ENCODE measurements at regions not wholly inside any gene's neighbourhood (a gene's known extent, or its start where the extent isn't known, plus 50 kb on each side); places are given as distances from the start of the nearest gene placed in this dataset.

DNA sequence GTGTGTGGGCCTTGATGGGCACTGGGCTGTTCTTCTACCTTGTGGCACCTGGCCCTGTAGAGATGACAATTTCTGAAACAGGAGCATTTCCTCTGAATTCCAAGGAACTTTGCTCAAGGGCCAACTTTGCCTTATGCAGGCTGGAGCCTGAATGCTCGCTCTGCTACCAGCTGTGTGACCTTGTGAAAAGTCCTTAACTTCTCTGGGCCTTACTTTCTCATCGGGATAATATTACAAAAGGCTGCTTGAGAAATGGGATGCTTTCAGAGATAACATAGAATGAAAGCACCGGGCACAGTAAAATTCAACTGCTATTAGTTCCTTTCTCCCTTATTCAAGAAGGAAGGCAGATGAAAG lies 58.8 kb downstream of the GADD45G start:
- no peak overlapping the region for H3K27ac ChIP-seq (ENCODE audit: low read depth, low read length)
- no peaks in the 10 kb centered on the region for H3K36me3 ChIP-seq (ENCODE audit: control insufficient read depth, insufficient read depth, low read length)
- no peak overlapping the region for H3K9ac ChIP-seq (ENCODE audit: low read length)
- peaks cover 28% of the 10 kb centered on the region for H3K4me1 ChIP-seq (ENCODE audit: control insufficient read depth, insufficient read depth, low read length)
- H3K4me3 ChIP-seq (ENCODE audit: low read depth, low read length), result no peak overlapping the region
- H3K27me3 ChIP-seq (ENCODE audit: control insufficient read depth, insufficient read depth, low read length), result no peaks in the 10 kb centered on the region
- no peaks in the 10 kb centered on the region for H3K9me3 ChIP-seq (ENCODE audit: control insufficient read depth, insufficient read depth, low read depth, low read length)

DNA sequence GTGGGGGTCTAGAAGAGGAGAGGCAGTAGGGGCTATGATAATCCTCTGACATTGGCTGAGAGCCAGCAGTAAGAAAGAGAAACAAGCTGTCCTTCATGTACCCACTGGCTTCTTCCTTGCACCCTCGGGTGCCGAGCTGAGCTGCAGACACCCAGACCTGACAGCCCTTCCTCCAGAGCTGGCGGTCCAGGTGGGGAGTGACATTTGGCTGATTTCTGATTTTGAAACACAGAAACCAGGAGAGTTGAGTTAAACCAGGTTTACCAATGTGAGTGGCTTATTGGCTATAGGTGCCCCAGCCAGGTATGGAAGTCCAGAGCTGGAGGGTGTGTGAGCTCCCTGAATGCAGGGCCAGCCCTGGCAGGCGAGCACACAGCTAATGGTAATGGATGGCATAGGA lies 59.2 kb downstream of the GADD45G start:
- Histone ChIP-seq H3K4me3 (ENCODE audit: low read depth, low read length) (no peak overlapping the region), H3K4me1 (ENCODE audit: control insufficient read depth, insufficient read depth, low read length) (peaks cover 28% of the 10 kb centered on the region), H3K9ac (ENCODE audit: low read length) (no peak overlapping the region), H3K27me3 (ENCODE audit: control insufficient read depth, insufficient read depth, low read length) (no peaks in the 10 kb centered on the region), H3K9me3 (ENCODE audit: control insufficient read depth, insufficient read depth, low read depth, low read length) (no peaks in the 10 kb centered on the region), H3K36me3 (ENCODE audit: control insufficient read depth, insufficient read depth, low read length) (no peaks in the 10 kb centered on the region), H3K27ac (ENCODE audit: low read depth, low read length) (no peak overlapping the region)

DNA sequence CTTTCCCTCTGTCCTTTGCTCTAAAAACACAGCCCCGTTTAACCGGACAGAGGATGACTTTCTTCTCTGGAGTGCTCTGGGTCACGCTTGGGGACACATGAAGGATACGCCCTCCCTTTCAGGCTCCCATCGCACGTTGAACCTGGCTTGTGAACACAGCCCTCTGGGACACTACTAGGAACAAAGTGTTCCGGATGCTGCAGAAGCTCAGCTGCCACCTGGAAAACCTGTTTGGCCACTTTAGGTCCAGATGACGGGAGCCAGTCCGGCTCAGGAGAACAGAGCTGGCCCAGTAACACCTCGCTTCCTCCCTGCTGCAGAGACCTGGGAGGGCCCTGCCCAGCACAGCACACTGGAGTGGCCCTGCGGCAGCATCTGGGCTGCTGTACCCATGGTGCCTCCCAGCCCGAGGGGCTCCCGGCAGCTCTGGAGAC lies 60.1 kb downstream of the GADD45G start:
- no peak overlapping the region for H3K9ac ChIP-seq (ENCODE audit: low read length)

GRCh38 chr9:89666364-89666763 lies 61.6 kb downstream of the GADD45G start:
- Histone ChIP-seq H3K4me1 (ENCODE audit: control insufficient read depth, insufficient read depth, low read length) (peaks cover 23% of the 10 kb centered on the region), H3K9ac (ENCODE audit: low read length) (no peak overlapping the region), H3K9me3 (ENCODE audit: control insufficient read depth, insufficient read depth, low read depth, low read length) (0 out of 2 replicates have a peak, but pooled peaks cover 1% of the 10 kb centered on the region), H3K36me3 (ENCODE audit: control insufficient read depth, insufficient read depth, low read length) (no peaks in the 10 kb centered on the region), H3K27ac (ENCODE audit: low read depth, low read length) (no peak overlapping the region), H3K27me3 (ENCODE audit: control insufficient read depth, insufficient read depth, low read length) (no peaks in the 10 kb centered on the region), H3K4me3 (ENCODE audit: low read depth, low read length) (no peak overlapping the region)

More for the DNA sequence above, 60.1 kb downstream of the GADD45G start:
- H3K27me3 ChIP-seq (ENCODE audit: control insufficient read depth, insufficient read depth, low read length), result no peaks in the 10 kb centered on the region
- no peaks in the 10 kb centered on the region for H3K9me3 ChIP-seq (ENCODE audit: control insufficient read depth, insufficient read depth, low read depth, low read length)
- no peak overlapping the region for H3K4me3 ChIP-seq (ENCODE audit: low read depth, low read length)
- peaks cover 28% of the 10 kb centered on the region for H3K4me1 ChIP-seq (ENCODE audit: control insufficient read depth, insufficient read depth, low read length)
- H3K27ac ChIP-seq (ENCODE audit: low read depth, low read length), result no peak overlapping the region
- H3K36me3 ChIP-seq (ENCODE audit: control insufficient read depth, insufficient read depth, low read length), result no peaks in the 10 kb centered on the region

DNA sequence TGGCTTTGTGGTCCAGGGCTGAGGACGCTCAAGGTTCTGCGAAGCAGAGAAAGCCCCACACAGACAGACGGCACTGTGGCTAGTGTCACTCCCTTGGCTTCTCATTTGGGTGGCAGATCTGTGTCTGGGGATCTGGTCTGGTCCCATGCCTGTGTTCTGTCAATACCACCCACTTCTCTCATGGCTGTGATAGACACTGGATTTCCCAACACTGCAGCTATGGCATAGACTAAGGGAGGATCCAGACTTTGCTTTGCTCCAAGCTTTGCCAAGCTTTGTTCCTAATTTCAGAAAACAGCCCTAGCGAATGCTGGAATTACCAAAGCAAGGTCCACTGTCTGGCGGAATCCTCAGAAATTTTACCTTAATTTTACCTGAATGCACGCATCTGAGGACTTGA lies 62.1 kb downstream of the GADD45G start:
- Histone ChIP-seq H3K27ac (ENCODE audit: low read depth, low read length) (no peak overlapping the region), H3K4me3 (ENCODE audit: low read depth, low read length) (no peak overlapping the region)

DNA sequence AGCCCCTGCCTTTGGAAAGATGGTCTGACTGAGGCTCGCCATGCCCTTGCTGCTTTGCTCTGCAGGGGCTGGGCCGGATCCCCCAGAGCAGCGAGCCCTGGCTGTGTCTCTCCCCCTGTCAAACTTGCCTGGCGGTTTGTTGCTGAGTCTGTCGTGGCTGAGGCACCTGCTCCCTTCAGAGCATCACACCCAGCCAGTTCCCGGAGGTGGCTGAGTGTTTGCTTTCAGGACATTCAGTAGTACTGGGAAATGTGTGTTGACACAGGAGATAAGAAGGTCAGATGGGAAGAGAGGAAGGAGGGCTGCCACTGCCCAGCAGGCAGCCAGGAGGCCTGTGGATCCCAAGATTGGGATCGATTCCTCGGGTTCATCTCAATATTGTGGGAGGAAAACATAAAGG lies 62.9 kb downstream of the GADD45G start:
- H3K9me3 ChIP-seq (ENCODE audit: control insufficient read depth, insufficient read depth, low read depth, low read length), result 0 out of 2 replicates have a peak, but pooled peaks cover 4% of the 10 kb centered on the region
- H3K4me1 ChIP-seq (ENCODE audit: control insufficient read depth, insufficient read depth, low read length), result peaks cover 12% of the 10 kb centered on the region
- H3K27me3 ChIP-seq (ENCODE audit: control insufficient read depth, insufficient read depth, low read length), result no peaks in the 10 kb centered on the region
- no peak overlapping the region for H3K27ac ChIP-seq (ENCODE audit: low read depth, low read length)
- H3K36me3 ChIP-seq (ENCODE audit: control insufficient read depth, insufficient read depth, low read length), result no peaks in the 10 kb centered on the region
- no peak overlapping the region for H3K4me3 ChIP-seq (ENCODE audit: low read depth, low read length)
- H3K9ac ChIP-seq (ENCODE audit: low read length), result no peak overlapping the region

More for the DNA sequence above, 62.1 kb downstream of the GADD45G start:
- Histone ChIP-seq H3K9ac (ENCODE audit: low read length) (no peak overlapping the region), H3K9me3 (ENCODE audit: control insufficient read depth, insufficient read depth, low read depth, low read length) (0 out of 2 replicates have a peak, but pooled peaks cover 4% of the 10 kb centered on the region), H3K27me3 (ENCODE audit: control insufficient read depth, insufficient read depth, low read length) (no peaks in the 10 kb centered on the region), H3K36me3 (ENCODE audit: control insufficient read depth, insufficient read depth, low read length) (no peaks in the 10 kb centered on the region), H3K4me1 (ENCODE audit: control insufficient read depth, insufficient read depth, low read length) (peaks cover 18% of the 10 kb centered on the region)

GRCh38 chr9:89668216-89668865 lies 63.5 kb downstream of the GADD45G start:
- Histone ChIP-seq H3K36me3 (ENCODE audit: control insufficient read depth, insufficient read depth, low read length) (no peaks in the 10 kb centered on the region), H3K27ac (ENCODE audit: low read depth, low read length) (no peak overlapping the region), H3K27me3 (ENCODE audit: control insufficient read depth, insufficient read depth, low read length) (no peaks in the 10 kb centered on the region), H3K9ac (ENCODE audit: low read length) (no peak overlapping the region), H3K4me1 (ENCODE audit: control insufficient read depth, insufficient read depth, low read length) (peaks cover 8% of the 10 kb centered on the region), H3K4me3 (ENCODE audit: low read depth, low read length) (no peak overlapping the region), H3K9me3 (ENCODE audit: control insufficient read depth, insufficient read depth, low read depth, low read length) (0 out of 2 replicates have a peak, but pooled peaks cover 4% of the 10 kb centered on the region)

- Histone ChIP-seq H3K27me3 (ENCODE audit: control insufficient read depth, insufficient read depth, low read length) (no peaks in the 10 kb centered on the region), H3K27ac (ENCODE audit: low read depth, low read length) (no peak overlapping the region), H3K4me3 (ENCODE audit: low read depth, low read length) (no peak overlapping the region), H3K36me3 (ENCODE audit: control insufficient read depth, insufficient read depth, low read length) (no peaks in the 10 kb centered on the region), H3K9me3 (ENCODE audit: control insufficient read depth, insufficient read depth, low read depth, low read length) (0 out of 2 replicates have a peak, but pooled peaks cover 4% of the 10 kb centered on the region), H3K9ac (ENCODE audit: low read length) (no peak overlapping the region), H3K4me1 (ENCODE audit: control insufficient read depth, insufficient read depth, low read length) (peaks cover 8% of the 10 kb centered on the region)
Observed at GRCh38 chr9:89668866-89669246, 64.0 kb downstream of the GADD45G start.

GRCh38 chr9:89669361-89669842 lies 64.6 kb downstream of the GADD45G start:
- Histone ChIP-seq H3K27ac (ENCODE audit: low read depth, low read length) (no peak overlapping the region), H3K27me3 (ENCODE audit: control insufficient read depth, insufficient read depth, low read length) (no peaks in the 10 kb centered on the region), H3K4me3 (ENCODE audit: low read depth, low read length) (no peak overlapping the region), H3K4me1 (ENCODE audit: control insufficient read depth, insufficient read depth, low read length) (peaks cover 8% of the 10 kb centered on the region), H3K9ac (ENCODE audit: low read length) (no peak overlapping the region), H3K9me3 (ENCODE audit: control insufficient read depth, insufficient read depth, low read depth, low read length) (0 out of 2 replicates have a peak, but pooled peaks cover 4% of the 10 kb centered on the region), H3K36me3 (ENCODE audit: control insufficient read depth, insufficient read depth, low read length) (no peaks in the 10 kb centered on the region)

DNA sequence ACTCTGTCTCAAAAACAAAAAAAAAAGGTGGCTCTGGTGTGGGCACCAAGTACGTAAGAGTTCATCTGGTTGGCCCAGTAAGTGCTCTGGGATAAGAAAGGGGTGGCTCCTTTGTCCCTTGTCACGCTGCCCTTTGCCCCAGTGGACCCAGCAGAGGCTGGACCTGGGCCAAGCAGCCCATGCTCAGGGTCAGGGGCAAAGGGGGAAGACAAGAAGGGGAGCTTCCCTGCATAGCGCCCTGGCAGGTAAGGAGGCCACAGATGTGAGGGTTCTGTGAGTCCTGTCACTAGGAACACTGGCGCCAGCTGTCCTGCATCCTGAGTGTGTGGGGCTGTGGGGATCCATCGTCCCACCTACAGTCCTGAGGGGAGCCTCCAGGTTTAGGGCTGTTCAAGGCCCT lies 65.3 kb downstream of the GADD45G start:
- Histone ChIP-seq H3K27me3 (ENCODE audit: control insufficient read depth, insufficient read depth, low read length) (no peaks in the 10 kb centered on the region), H3K9ac (ENCODE audit: low read length) (no peak overlapping the region), H3K9me3 (ENCODE audit: control insufficient read depth, insufficient read depth, low read depth, low read length) (0 out of 2 replicates have a peak, but pooled peaks cover 4% of the 10 kb centered on the region), H3K4me3 (ENCODE audit: low read depth, low read length) (no peak overlapping the region), H3K4me1 (ENCODE audit: control insufficient read depth, insufficient read depth, low read length) (peaks cover 11% of the 10 kb centered on the region), H3K27ac (ENCODE audit: low read depth, low read length) (no peak overlapping the region), H3K36me3 (ENCODE audit: control insufficient read depth, insufficient read depth, low read length) (no peaks in the 10 kb centered on the region)

GRCh38 chr9:89670801-89671434 lies 66.1 kb downstream of the GADD45G start:
- peaks cover 19% of the 10 kb centered on the region for H3K4me1 ChIP-seq (ENCODE audit: control insufficient read depth, insufficient read depth, low read length)
- no peaks in the 10 kb centered on the region for H3K27me3 ChIP-seq (ENCODE audit: control insufficient read depth, insufficient read depth, low read length)
- no peaks in the 10 kb centered on the region for H3K36me3 ChIP-seq (ENCODE audit: control insufficient read depth, insufficient read depth, low read length)
- no peak overlapping the region for H3K9ac ChIP-seq (ENCODE audit: low read length)
- H3K9me3 ChIP-seq (ENCODE audit: control insufficient read depth, insufficient read depth, low read depth, low read length), result 0 out of 2 replicates have a peak, but pooled peaks cover 4% of the 10 kb centered on the region
- no peak overlapping the region for H3K4me3 ChIP-seq (ENCODE audit: low read depth, low read length)
- no peak overlapping the region for H3K27ac ChIP-seq (ENCODE audit: low read depth, low read length)

Data from HUES6 (cell line).